ENCODE measurements at regions not wholly inside any gene's neighbourhood (a gene's known extent, or its start where the extent isn't known, plus 50 kb on each side); places are given as distances from the start of the nearest gene placed in this dataset.
"Not testable (repeated sequence)": the region's sequence is repeated elsewhere in the genome, so short reads cannot be mapped to it uniquely, and the experiment has no call there.

GRCh38 chr5:39640552-39640951 is 215.8 kb upstream of the DAB2 start:
- FAIRE-seq = no peak

GRCh38 chr5:39639618-39640089 is 214.9 kb upstream of the DAB2 start:
- FAIRE-seq = no peak

- no peak for FAIRE-seq
Measured at GRCh38 chr5:39638813-39639212, 214.0 kb upstream of the DAB2 start.

GRCh38 chr5:39633057-39633456 is 208.3 kb upstream of the DAB2 start:
- FAIRE-seq = no peak

GRCh38 chr5:39631958-39632357 is 207.2 kb upstream of the DAB2 start:
- no peak for FAIRE-seq

- FAIRE-seq = no peak
Measured at GRCh38 chr5:39629946-39630345, 205.2 kb upstream of the DAB2 start.

GRCh38 chr5:39628348-39628747 is 203.6 kb upstream of the DAB2 start:
- FAIRE-seq = no peak

- no peak for FAIRE-seq
Measured at GRCh38 chr5:39624890-39625289, 200.1 kb upstream of the DAB2 start.

- peak; percentile 85 for FAIRE-seq
Measured at GRCh38 chr5:39624268-39624886, 199.6 kb upstream of the DAB2 start.

GRCh38 chr5:39623291-39623865 is 198.6 kb upstream of the DAB2 start:
- no peak for FAIRE-seq

GRCh38 chr5:39622281-39622680 is 197.5 kb upstream of the DAB2 start:
- no peak for FAIRE-seq

- no peak for FAIRE-seq
Measured at GRCh38 chr5:39619168-39619818, 194.5 kb upstream of the DAB2 start.

GRCh38 chr5:39618391-39618790 is 193.6 kb upstream of the DAB2 start:
- FAIRE-seq = no peak

- FAIRE-seq = no peak
Measured at GRCh38 chr5:39616131-39616530, 191.4 kb upstream of the DAB2 start.

GRCh38 chr5:39611076-39611475 is 186.3 kb upstream of the DAB2 start:
- FAIRE-seq = not testable (repeated sequence)

GRCh38 chr5:39608024-39608423 is 183.2 kb upstream of the DAB2 start:
- no peak for FAIRE-seq

- FAIRE-seq = no peak
Measured at GRCh38 chr5:39606591-39606990, 181.8 kb upstream of the DAB2 start.

- FAIRE-seq = no peak
Measured at GRCh38 chr5:39605588-39606575, 181.1 kb upstream of the DAB2 start.

- no peak for FAIRE-seq
Measured at GRCh38 chr5:39605145-39605544, 180.4 kb upstream of the DAB2 start.

- no peak for FAIRE-seq
Measured at GRCh38 chr5:39604491-39604890, 179.7 kb upstream of the DAB2 start.

GRCh38 chr5:39599721-39600431 is 175.1 kb upstream of the DAB2 start:
- peak; percentile 18 for FAIRE-seq

- no peak for FAIRE-seq
Measured at GRCh38 chr5:39598661-39599248, 174.0 kb upstream of the DAB2 start.
